Esophagus (tissue), 2 donors: ENCODE measurements at regions not wholly inside any gene's neighbourhood (a gene's known extent, or its start where the extent isn't known, plus 50 kb on each side); places are given as distances from the start of the nearest gene placed in this dataset.

Experiments
- H3K27ac ChIP-seq, 2 donors: one replicate each; pipeline ENCODE4 v1.5.1; 2013; ENCODE audit warnings: low read depth in 2 of 2, mild to moderate bottlenecking in 2 of 2, inconsistent platforms in 1 of 2, low read length in 1 of 2, moderate library complexity in 1 of 2
- H3K27me3 ChIP-seq, 2 donors: one replicate each; pipeline ENCODE4 v1.6.1; 2013; ENCODE audit warnings: low read length in 2 of 2, control low read depth in 1 of 2, mild to moderate bottlenecking in 1 of 2; ENCODE audit not compliant: insufficient read depth in 2 of 2, control insufficient read depth in 1 of 2
- H3K36me3 ChIP-seq, 2 donors: one replicate each; pipeline ENCODE4 v1.6.1; 2013; ENCODE audit warnings: low read length in 1 of 2; ENCODE audit not compliant: control insufficient read depth in 2 of 2, insufficient read depth in 2 of 2
- H3K4me1 ChIP-seq, 2 donors: one replicate each; pipeline ENCODE4 v1.6.1; 2013; ENCODE audit warnings: low read length in 1 of 2; ENCODE audit not compliant: control insufficient read depth in 2 of 2, insufficient read depth in 2 of 2
- H3K4me3 ChIP-seq, 2 donors: one replicate each; pipeline ENCODE4 v1.5.1; 2013; ENCODE audit warnings: low read length in 2 of 2, mild to moderate bottlenecking in 2 of 2, low read depth in 1 of 2, moderate library complexity in 1 of 2
- H3K9me3 ChIP-seq, 2 donors: one replicate each; pipeline ENCODE4 v1.6.1; 2013; ENCODE audit warnings: mild to moderate bottlenecking in 2 of 2, low read depth in 1 of 2, low read length in 1 of 2, moderate library complexity in 1 of 2; ENCODE audit not compliant: control insufficient read depth in 2 of 2, insufficient read depth in 1 of 2
- WGBS, 2 donors: extraction: QIAGEN DNeasy Blood & Tissue Kit; methylation state at CpG; one replicate each; pipeline ENCODE4 v1.1.7; 2013; 5-methylcytosine and 5-hydroxymethylcytosine counted together
- donor health status: healthy with polysubstance abuse.
- donor health status: Bipolar disorder and iron deficiency.

DNA sequence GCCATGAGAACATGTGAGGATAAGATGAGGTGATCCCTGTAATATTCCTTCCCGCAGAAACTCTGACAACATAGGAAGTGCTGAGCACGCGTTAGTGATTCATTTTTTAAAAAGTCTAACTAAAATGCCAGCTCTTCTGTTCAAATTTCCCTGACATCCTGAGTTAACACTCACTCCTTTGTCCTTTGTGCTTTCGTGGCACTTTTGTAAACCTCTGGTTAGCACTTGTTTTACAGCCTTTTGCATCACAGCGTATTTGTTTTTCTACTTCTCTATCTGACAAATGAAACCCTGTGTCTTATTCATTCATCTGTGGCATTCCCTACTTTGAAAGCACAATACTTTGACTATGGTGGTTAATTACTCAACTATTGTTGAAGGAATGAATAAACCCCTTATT lies 313.6 kb downstream of the NUAK1 start:
- 74 to 75% methylated on average over 5 of the region's 5 CpGs for WGBS, 2 donors
- Histone ChIP-seq H3K27me3 (no peaks in the 10 kb centered on the region), H3K36me3 (no peaks in the 10 kb centered on the region), H3K4me1 (peaks cover 0 to 2% of the 10 kb centered on the region in 2 donors), H3K9me3 (no peaks in the 10 kb centered on the region), H3K27ac (no peak overlapping the region), H3K4me3 (no peak overlapping the region)

- Histone ChIP-seq H3K36me3 (no peaks in the 10 kb centered on the region), H3K4me3 (no peak overlapping the region), H3K9me3 (no peaks in the 10 kb centered on the region), H3K27ac (no peak overlapping the region), H3K4me1 (no peaks in the 10 kb centered on the region), H3K27me3 (no peaks in the 10 kb centered on the region)
- 93 to 94% methylated on average over 3 of the region's 3 CpGs for WGBS, 2 donors
These were observed 307.4 kb downstream of the NUAK1 start for GRCh38 chr12:105831372-105831771.

GRCh38 chr12:105832021-105832420 lies 306.7 kb downstream of the NUAK1 start:
- H3K36me3 ChIP-seq, result no peaks in the 10 kb centered on the region
- H3K9me3 ChIP-seq, result no peaks in the 10 kb centered on the region
- H3K27me3 ChIP-seq, result no peaks in the 10 kb centered on the region
- WGBS, 2 donors, result 87 to 89% methylated on average over 6 of the region's 6 CpGs
- H3K27ac ChIP-seq, result no peak overlapping the region
- no peak overlapping the region for H3K4me3 ChIP-seq
- H3K4me1 ChIP-seq, result no peaks in the 10 kb centered on the region

GRCh38 chr12:105832806-105833205 lies 305.9 kb downstream of the NUAK1 start:
- Histone ChIP-seq H3K27me3 (no peaks in the 10 kb centered on the region), H3K9me3 (no peaks in the 10 kb centered on the region), H3K27ac (no peak overlapping the region), H3K36me3 (no peaks in the 10 kb centered on the region), H3K4me3 (no peak overlapping the region), H3K4me1 (no peaks in the 10 kb centered on the region)
- WGBS, 2 donors, result 78 to 92% methylated on average over 4 of the region's 4 CpGs

GRCh38 chr12:105834496-105834895 lies 304.3 kb downstream of the NUAK1 start:
- Histone ChIP-seq H3K4me1 (no peaks in the 10 kb centered on the region), H3K9me3 (no peaks in the 10 kb centered on the region), H3K27me3 (no peaks in the 10 kb centered on the region), H3K27ac (no peak overlapping the region), H3K36me3 (no peaks in the 10 kb centered on the region), H3K4me3 (no peak overlapping the region)
- WGBS, 2 donors, result 75 to 82% methylated on average over 2 of the region's 2 CpGs

DNA sequence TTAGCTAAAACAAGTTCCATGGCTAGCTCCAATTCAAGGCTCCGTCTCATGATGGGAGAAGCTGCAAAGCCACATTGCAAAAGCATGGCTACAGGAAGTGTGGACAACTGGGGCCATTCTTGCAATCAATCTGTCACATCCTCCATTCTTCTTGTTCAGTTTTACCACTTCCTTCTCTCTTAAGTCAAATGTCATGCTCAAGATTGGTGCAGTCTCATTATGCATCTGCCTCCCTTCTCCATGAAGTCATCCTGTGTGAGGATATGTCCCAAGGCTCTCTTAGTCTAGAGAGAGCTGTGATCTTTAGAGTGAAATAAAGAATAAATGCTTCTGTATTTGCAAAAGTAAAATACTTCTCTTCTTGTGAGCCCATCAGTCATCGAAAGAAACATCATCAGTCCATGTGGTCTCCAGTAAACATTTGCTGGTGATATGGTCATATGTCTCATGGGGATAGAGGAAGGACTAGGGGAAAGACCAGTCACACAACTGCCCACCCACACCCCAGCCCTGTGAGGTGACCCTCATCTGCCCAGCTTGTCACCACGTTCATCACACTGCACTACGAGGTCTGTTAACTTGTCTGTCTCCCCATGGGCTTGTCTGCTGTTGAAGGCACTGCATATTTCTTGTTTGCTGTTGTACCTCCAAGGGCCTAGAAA lies 303.0 kb downstream of the NUAK1 start:
- Histone ChIP-seq H3K27me3 (no peaks in the 10 kb centered on the region), H3K4me1 (no peaks in the 10 kb centered on the region), H3K27ac (no peak overlapping the region), H3K4me3 (no peak overlapping the region), H3K36me3 (no peaks in the 10 kb centered on the region), H3K9me3 (no peaks in the 10 kb centered on the region)
- 84 to 91% methylated on average over 4 of the region's 4 CpGs for WGBS, 2 donors

GRCh38 chr12:105836242-105836622 lies 302.5 kb downstream of the NUAK1 start:
- Histone ChIP-seq H3K4me1 (no peaks in the 10 kb centered on the region), H3K4me3 (no peak overlapping the region), H3K36me3 (no peaks in the 10 kb centered on the region), H3K9me3 (no peaks in the 10 kb centered on the region), H3K27me3 (no peaks in the 10 kb centered on the region), H3K27ac (no peak overlapping the region)
- WGBS, 2 donors, result 83 to 92% methylated on average over 2 of the region's 2 CpGs

DNA sequence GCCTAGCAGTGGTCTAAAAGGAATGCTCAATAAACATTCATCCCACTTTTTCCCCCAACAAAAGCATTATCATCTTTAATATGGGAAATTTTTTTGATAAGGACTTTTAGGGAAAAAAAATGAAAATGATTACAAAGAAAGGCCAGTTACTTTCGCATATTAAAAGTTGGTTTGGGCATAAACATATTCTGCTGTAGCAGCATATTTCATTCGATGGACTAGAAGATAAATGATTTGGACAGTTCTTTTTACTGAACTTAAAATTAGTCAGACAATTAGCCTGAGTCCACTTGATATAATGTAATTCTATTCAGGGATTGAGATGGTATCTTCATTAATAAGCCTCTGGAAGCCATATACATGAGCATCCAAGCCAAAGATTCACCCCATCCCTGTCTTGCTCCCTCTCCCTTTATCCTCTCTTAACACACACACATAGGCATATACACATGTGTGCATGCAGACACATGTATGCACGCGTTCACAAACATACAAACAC lies 299.1 kb downstream of the NUAK1 start:
- 91 to 93% methylated on average over 4 of the region's 4 CpGs for WGBS, 2 donors
- no peaks in the 10 kb centered on the region for H3K27me3 ChIP-seq
- no peak overlapping the region for H3K4me3 ChIP-seq
- no peaks in the 10 kb centered on the region for H3K36me3 ChIP-seq
- H3K4me1 ChIP-seq, result peaks cover 0 to 2% of the 10 kb centered on the region in 2 donors
- H3K9me3 ChIP-seq, result no peaks in the 10 kb centered on the region
- H3K27ac ChIP-seq, result no peak overlapping the region

GRCh38 chr12:105840384-105840783 lies 298.4 kb downstream of the NUAK1 start:
- Histone ChIP-seq H3K36me3 (no peaks in the 10 kb centered on the region), H3K4me1 (peaks cover 0 to 2% of the 10 kb centered on the region in 2 donors), H3K4me3 (no peak overlapping the region), H3K27me3 (no peaks in the 10 kb centered on the region), H3K9me3 (no peaks in the 10 kb centered on the region), H3K27ac (no peak overlapping the region)
- 79 to 87% methylated on average over 4 of the region's 4 CpGs for WGBS, 2 donors

DNA sequence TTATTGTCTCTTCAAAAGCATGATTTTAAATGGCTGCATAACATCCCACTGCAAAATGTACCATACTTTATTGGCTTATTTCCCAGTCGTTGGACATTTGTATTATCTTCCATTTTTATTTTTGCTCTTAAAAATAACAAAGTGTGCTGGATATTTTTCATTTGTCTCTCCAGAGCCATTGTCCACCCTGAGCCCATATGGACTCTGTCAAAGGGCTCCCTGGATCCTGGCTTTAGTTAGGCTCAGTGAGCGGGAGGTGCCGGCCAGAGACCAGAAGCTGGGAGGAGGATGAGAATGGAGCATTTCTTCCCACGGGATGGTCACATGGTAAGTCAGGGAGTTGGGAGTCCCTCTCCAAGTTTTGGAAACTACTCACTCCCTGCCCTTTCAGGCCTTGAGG lies 296.9 kb downstream of the NUAK1 start:
- Histone ChIP-seq H3K4me3 (no peak overlapping the region), H3K27ac (no peak overlapping the region), H3K4me1 (peaks cover 0 to 2% of the 10 kb centered on the region in 2 donors), H3K27me3 (no peaks in the 10 kb centered on the region), H3K36me3 (no peaks in the 10 kb centered on the region), H3K9me3 (no peaks in the 10 kb centered on the region)
- 71 to 73% methylated on average over 4 of the region's 4 CpGs for WGBS, 2 donors
